ENCODE measurements at regions not wholly inside any gene's neighbourhood (a gene's known extent, or its start where the extent isn't known, plus 50 kb on each side); places are given as distances from the start of the nearest gene placed in this dataset.

DNA sequence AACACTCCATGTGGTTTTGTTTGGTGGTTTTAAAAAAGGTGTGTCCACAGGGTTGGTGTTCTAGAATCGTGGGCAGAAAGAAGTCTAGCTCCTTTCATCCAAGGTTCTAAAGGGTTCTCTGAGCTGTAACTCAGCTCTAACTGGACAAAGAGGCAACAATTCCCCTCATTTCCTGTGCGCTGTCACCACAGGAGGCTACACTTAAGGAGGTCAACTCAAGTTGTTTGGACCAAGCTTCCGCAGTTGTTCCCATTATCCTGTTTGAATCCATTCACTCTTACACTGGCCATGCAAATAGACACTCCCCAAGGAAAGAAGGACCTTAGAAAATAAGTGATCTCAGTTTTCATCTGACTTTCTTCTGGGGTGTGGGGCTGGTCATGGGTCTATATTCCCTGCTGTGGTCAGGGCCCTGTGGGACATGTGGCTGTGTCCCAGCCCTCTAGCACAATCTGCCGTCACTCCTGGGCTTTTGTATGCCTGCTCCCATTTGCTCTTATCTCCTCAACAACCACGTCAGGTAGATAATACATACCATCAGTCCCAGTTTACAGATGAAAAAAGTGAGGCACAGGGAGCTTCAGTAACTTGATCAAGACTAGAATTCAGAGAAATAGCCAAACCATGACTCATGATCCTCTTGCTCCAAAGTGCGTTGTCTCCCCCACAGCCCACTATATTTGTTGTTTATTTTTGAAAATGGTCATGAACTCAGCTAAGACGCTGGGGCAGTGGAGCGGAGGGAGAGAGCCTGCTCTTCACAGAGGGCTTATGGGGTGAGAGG is 103.6 kb downstream of the RHOU start:
- no peaks in the 10 kb centered on the region for H3K79me2 ChIP-seq
- TF ChIP-seq, protein P1, sequence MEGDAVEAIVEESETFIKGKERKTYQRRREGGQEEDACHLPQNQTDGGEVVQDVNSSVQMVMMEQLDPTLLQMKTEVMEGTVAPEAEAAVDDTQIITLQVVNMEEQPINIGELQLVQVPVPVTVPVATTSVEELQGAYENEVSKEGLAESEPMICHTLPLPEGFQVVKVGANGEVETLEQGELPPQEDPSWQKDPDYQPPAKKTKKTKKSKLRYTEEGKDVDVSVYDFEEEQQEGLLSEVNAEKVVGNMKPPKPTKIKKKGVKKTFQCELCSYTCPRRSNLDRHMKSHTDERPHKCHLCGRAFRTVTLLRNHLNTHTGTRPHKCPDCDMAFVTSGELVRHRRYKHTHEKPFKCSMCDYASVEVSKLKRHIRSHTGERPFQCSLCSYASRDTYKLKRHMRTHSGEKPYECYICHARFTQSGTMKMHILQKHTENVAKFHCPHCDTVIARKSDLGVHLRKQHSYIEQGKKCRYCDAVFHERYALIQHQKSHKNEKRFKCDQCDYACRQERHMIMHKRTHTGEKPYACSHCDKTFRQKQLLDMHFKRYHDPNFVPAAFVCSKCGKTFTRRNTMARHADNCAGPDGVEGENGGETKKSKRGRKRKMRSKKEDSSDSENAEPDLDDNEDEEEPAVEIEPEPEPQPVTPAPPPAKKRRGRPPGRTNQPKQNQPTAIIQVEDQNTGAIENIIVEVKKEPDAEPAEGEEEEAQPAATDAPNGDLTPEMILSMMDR (IDR thresholded peaks at IDR 0.05; ENCODE audit: poor library complexity), result no peak
- no peak for TF ChIP-seq EZH2phosphoT487 (IDR thresholded peaks at IDR 0.05; ENCODE audit: low read depth, severe bottlenecking, unreplicated experiment)
- no peak for TF ChIP-seq EZH2 (IDR thresholded peaks at IDR 0.05; ENCODE audit: borderline replicate concordance)
- H4K20me1 ChIP-seq (ENCODE audit: insufficient read depth, poor library complexity, severe bottlenecking), result no peaks in the 10 kb centered on the region
- H3K4me2 ChIP-seq, result peak overlapping the region; percentile 55
- H3K36me3 ChIP-seq (replicated peaks; ENCODE audit: insufficient read depth, low read depth), result no peaks in the 10 kb centered on the region
- 68% methylated on average over 8 of the region's 8 CpGs for WGBS (ENCODE audit: low lambda C conversion rate, missing lambda C conversion rate)
- no peaks in the 10 kb centered on the region for H3K9me2 ChIP-seq (replicated peaks; ENCODE audit: insufficient read depth)
- peak overlapping the region; percentile 95 for H3K27ac ChIP-seq
- no peak overlapping the region for H2AFZ ChIP-seq
- peaks cover 60% of the 10 kb centered on the region for H3K4me1 ChIP-seq (ENCODE audit: insufficient read depth)
- H3K27me3 ChIP-seq, result no peaks in the 10 kb centered on the region
- no peak for DNase-seq (ENCODE audit: low spot score)
- H3K4me3 ChIP-seq, result no peak overlapping the region
- no peaks in the 10 kb centered on the region for H3K9me3 ChIP-seq (ENCODE audit: low read depth)

DNA sequence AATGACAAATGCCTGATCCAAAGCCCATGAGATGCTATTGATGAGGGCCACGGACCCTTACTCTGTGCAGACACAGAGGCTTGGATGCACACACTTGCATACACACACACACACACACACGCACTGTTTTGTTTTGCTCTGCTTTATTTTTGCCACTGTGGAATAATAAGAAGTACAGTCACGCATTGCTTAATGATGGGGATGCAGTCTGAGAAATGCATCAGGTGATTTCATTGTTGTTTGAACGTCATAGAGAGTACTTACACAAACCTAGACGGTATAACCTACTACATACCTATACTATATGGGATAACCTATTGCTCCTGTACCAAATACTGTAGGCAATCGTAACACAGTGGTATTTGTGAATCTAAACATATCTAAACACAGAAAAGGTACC is 104.4 kb downstream of the RHOU start:
- Histone ChIP-seq H3K4me3 (no peak overlapping the region), H2AFZ (no peak overlapping the region), H3K36me3 (replicated peaks; ENCODE audit: insufficient read depth, low read depth) (no peaks in the 10 kb centered on the region), H3K4me1 (ENCODE audit: insufficient read depth) (peaks cover 53% of the 10 kb centered on the region), H4K20me1 (ENCODE audit: insufficient read depth, poor library complexity, severe bottlenecking) (no peaks in the 10 kb centered on the region), H3K4me2 (no peak overlapping the region), H3K27ac (peak overlapping the region; percentile 95), H3K9me3 (ENCODE audit: low read depth) (no peaks in the 10 kb centered on the region), H3K79me2 (no peaks in the 10 kb centered on the region), H3K27me3 (no peaks in the 10 kb centered on the region), H3K9me2 (replicated peaks; ENCODE audit: insufficient read depth) (no peaks in the 10 kb centered on the region)
- TF ChIP-seq EZH2 (IDR thresholded peaks at IDR 0.05; ENCODE audit: borderline replicate concordance) (no peak), EZH2phosphoT487 (IDR thresholded peaks at IDR 0.05; ENCODE audit: low read depth, severe bottlenecking, unreplicated experiment) (no peak)
- TF ChIP-seq, protein P1 (IDR thresholded peaks at IDR 0.05; ENCODE audit: poor library complexity), result no peak
- WGBS (ENCODE audit: low lambda C conversion rate, missing lambda C conversion rate), result 89% methylated on average over 6 of the region's 6 CpGs
- no peak for DNase-seq (ENCODE audit: low spot score)

DNA sequence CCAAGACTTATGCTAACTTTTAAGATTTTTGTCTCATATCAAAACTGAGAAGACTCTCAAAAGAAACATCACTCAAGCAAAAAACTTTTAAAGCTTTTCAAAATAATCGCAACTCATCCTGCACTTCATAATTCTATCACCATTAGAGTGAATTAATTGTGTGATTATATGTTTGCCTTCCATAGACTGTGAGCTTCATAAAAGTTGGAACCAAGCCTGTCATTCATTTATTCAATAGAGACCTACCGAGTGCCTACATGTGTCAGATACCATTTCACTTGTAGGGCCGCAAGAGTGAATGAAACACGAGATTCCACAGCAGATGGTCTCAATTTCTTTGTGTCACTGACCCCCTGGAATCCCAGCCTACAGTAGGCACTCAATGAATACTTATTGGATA is 106.4 kb downstream of the RHOU start:
- Histone ChIP-seq H2AFZ (no peak overlapping the region), H3K4me1 (ENCODE audit: insufficient read depth) (peaks cover 36% of the 10 kb centered on the region), H3K4me3 (no peak overlapping the region), H4K20me1 (ENCODE audit: insufficient read depth, poor library complexity, severe bottlenecking) (no peaks in the 10 kb centered on the region), H3K27me3 (no peaks in the 10 kb centered on the region), H3K27ac (peak overlapping the region; percentile 75), H3K9me2 (replicated peaks; ENCODE audit: insufficient read depth) (no peaks in the 10 kb centered on the region), H3K36me3 (replicated peaks; ENCODE audit: insufficient read depth, low read depth) (no peaks in the 10 kb centered on the region), H3K4me2 (no peak overlapping the region), H3K79me2 (no peaks in the 10 kb centered on the region), H3K9me3 (ENCODE audit: low read depth) (no peaks in the 10 kb centered on the region)
- TF ChIP-seq EZH2phosphoT487 (IDR thresholded peaks at IDR 0.05; ENCODE audit: low read depth, severe bottlenecking, unreplicated experiment) (no peak), EZH2 (IDR thresholded peaks at IDR 0.05; ENCODE audit: borderline replicate concordance) (no peak)
- TF ChIP-seq, protein P1 (IDR thresholded peaks at IDR 0.05; ENCODE audit: poor library complexity), result no peak
- 70% methylated on average over 4 of the region's 4 CpGs for WGBS (ENCODE audit: low lambda C conversion rate, missing lambda C conversion rate)
- DNase-seq (ENCODE audit: low spot score), result no peak

Data from hepatocyte (in vitro differentiated cells).